Duodenal mucosa (tissue), 2 donors: ENCODE measurements at regions not wholly inside any gene's neighbourhood (a gene's known extent, or its start where the extent isn't known, plus 50 kb on each side); places are given as distances from the start of the nearest gene placed in this dataset.
"Not testable (repeated sequence)": the region's sequence is repeated elsewhere in the genome, so short reads cannot be mapped to it uniquely, and the experiment has no call there.

Experiments
- H3K27ac ChIP-seq: one replicate; pipeline ENCODE4 v1.7.0; 2013; ENCODE audit warnings: low read depth, low read length
- H3K27me3 ChIP-seq, 2 donors: one replicate each; pipeline ENCODE4 v1.7.0; 2013; ENCODE audit warnings: low read length in 2 of 2, control low read depth in 1 of 2; ENCODE audit not compliant: insufficient read depth in 2 of 2, control insufficient read depth in 1 of 2
- H3K36me3 ChIP-seq, 2 donors: one replicate each; pipeline ENCODE4 v1.7.0; 2013; ENCODE audit warnings: low read length in 2 of 2, control low read depth in 1 of 2; ENCODE audit not compliant: insufficient read depth in 2 of 2, control insufficient read depth in 1 of 2
- H3K4me1 ChIP-seq, 2 donors: one replicate each; pipeline ENCODE4 v1.7.0; 2013; ENCODE audit warnings: low read length in 2 of 2, control low read depth in 1 of 2; ENCODE audit not compliant: insufficient read depth in 2 of 2, control insufficient read depth in 1 of 2
- H3K4me3 ChIP-seq, 2 donors: one replicate each; pipeline ENCODE4 v1.7.0; 2013; ENCODE audit warnings: low read length in 2 of 2, low read depth in 1 of 2
- H3K9ac ChIP-seq, 2 donors: one replicate each; pipeline ENCODE4 v1.7.0; 2013; ENCODE audit warnings: low read length in 2 of 2, low read depth in 1 of 2
- H3K9me3 ChIP-seq, 2 donors: one replicate each; pipeline ENCODE4 v1.7.0; 2013; ENCODE audit warnings: low read length in 2 of 2, control low read depth in 1 of 2; ENCODE audit not compliant: control insufficient read depth in 1 of 2

GRCh38 chr1:65020774-65021173, 54.4 kb upstream of the JAK1 start:
- H3K27ac ChIP-seq: no peak overlapping the region

GRCh38 chr1:65021795-65022194, 55.4 kb upstream of the JAK1 start:
- no peaks in the 10 kb centered on the region for H3K9me3 ChIP-seq
- H3K27me3 ChIP-seq: no peaks in the 10 kb centered on the region
- no peaks in the 10 kb centered on the region for H3K36me3 ChIP-seq
- H3K27ac ChIP-seq: no peak overlapping the region
- H3K9ac ChIP-seq: no peak overlapping the region
- H3K4me3 ChIP-seq: no peak overlapping the region
- no peaks in the 10 kb centered on the region for H3K4me1 ChIP-seq

More at GRCh38 chr1:65020774-65021173, 54.4 kb upstream of the JAK1 start:
- H3K4me3 ChIP-seq: no peak overlapping the region
- H3K36me3 ChIP-seq: no peaks in the 10 kb centered on the region
- no peak overlapping the region for H3K9ac ChIP-seq
- no peaks in the 10 kb centered on the region for H3K9me3 ChIP-seq
- no peaks in the 10 kb centered on the region for H3K27me3 ChIP-seq
- no peaks in the 10 kb centered on the region for H3K4me1 ChIP-seq

- H3K9ac ChIP-seq: no peak overlapping the region
Observed at GRCh38 chr1:65022216-65022615, 55.9 kb upstream of the JAK1 start.

GRCh38 chr1:65025794-65026193, 59.4 kb upstream of the JAK1 start:
- H3K9ac ChIP-seq: no peak overlapping the region
- no peaks in the 10 kb centered on the region for H3K36me3 ChIP-seq
- no peak overlapping the region for H3K4me3 ChIP-seq
- H3K27ac ChIP-seq: no peak overlapping the region
- no peaks in the 10 kb centered on the region for H3K9me3 ChIP-seq
- no peaks in the 10 kb centered on the region for H3K27me3 ChIP-seq
- no peaks in the 10 kb centered on the region for H3K4me1 ChIP-seq

More at GRCh38 chr1:65022216-65022615, 55.9 kb upstream of the JAK1 start:
- H3K4me1 ChIP-seq: no peaks in the 10 kb centered on the region
- no peaks in the 10 kb centered on the region for H3K9me3 ChIP-seq
- no peak overlapping the region for H3K27ac ChIP-seq
- no peaks in the 10 kb centered on the region for H3K36me3 ChIP-seq
- no peaks in the 10 kb centered on the region for H3K27me3 ChIP-seq
- H3K4me3 ChIP-seq: no peak overlapping the region

- Histone ChIP-seq H3K27ac (no peak overlapping the region), H3K27me3 (no peaks in the 10 kb centered on the region), H3K36me3 (no peaks in the 10 kb centered on the region), H3K9ac (no peak overlapping the region), H3K4me3 (no peak overlapping the region), H3K9me3 (no peaks in the 10 kb centered on the region), H3K4me1 (no peaks in the 10 kb centered on the region)
Observed at GRCh38 chr1:65026235-65026634, 59.9 kb upstream of the JAK1 start.

- no peak overlapping the region for H3K9ac ChIP-seq
- H3K4me1 ChIP-seq: no peaks in the 10 kb centered on the region
- no peak overlapping the region for H3K27ac ChIP-seq
Observed at GRCh38 chr1:65027666-65028358, 61.5 kb upstream of the JAK1 start.

GRCh38 chr1:65029434-65029833, 63.1 kb upstream of the JAK1 start:
- not testable (repeated sequence) for H3K27me3 ChIP-seq, H3K9me3 ChIP-seq, H3K36me3 ChIP-seq, H3K27ac ChIP-seq, H3K4me3 ChIP-seq, H3K9ac ChIP-seq, H3K4me1 ChIP-seq

More at GRCh38 chr1:65027666-65028358, 61.5 kb upstream of the JAK1 start:
- H3K27me3 ChIP-seq: no peaks in the 10 kb centered on the region
- no peak overlapping the region for H3K4me3 ChIP-seq
- no peaks in the 10 kb centered on the region for H3K9me3 ChIP-seq
- no peaks in the 10 kb centered on the region for H3K36me3 ChIP-seq

- H3K9me3 ChIP-seq, H3K4me3 ChIP-seq, H3K9ac ChIP-seq, H3K4me1 ChIP-seq, H3K27me3 ChIP-seq, H3K36me3 ChIP-seq, H3K27ac ChIP-seq: not testable (repeated sequence)
Observed at GRCh38 chr1:65034879-65035278, 68.5 kb upstream of the JAK1 start.

- Histone ChIP-seq H3K4me3 (no peak overlapping the region), H3K9me3 (no peaks in the 10 kb centered on the region), H3K27me3 (no peaks in the 10 kb centered on the region), H3K27ac (no peak overlapping the region), H3K4me1 (no peaks in the 10 kb centered on the region), H3K9ac (no peak overlapping the region), H3K36me3 (no peaks in the 10 kb centered on the region)
Observed at GRCh38 chr1:65036570-65037051, 70.3 kb upstream of the JAK1 start.

- Histone ChIP-seq H3K4me3 (no peak overlapping the region), H3K9ac (no peak overlapping the region), H3K27ac (no peak overlapping the region)
Observed at GRCh38 chr1:65039066-65039465, 72.7 kb upstream of the JAK1 start.

More at GRCh38 chr1:65039066-65039465, 72.7 kb upstream of the JAK1 start:
- Histone ChIP-seq H3K4me1 (no peaks in the 10 kb centered on the region), H3K27me3 (no peaks in the 10 kb centered on the region), H3K9me3 (no peaks in the 10 kb centered on the region), H3K36me3 (no peaks in the 10 kb centered on the region)
